LoVo (cell line): ENCODE measurements at regions not wholly inside any gene's neighbourhood (a gene's known extent, or its start where the extent isn't known, plus 50 kb on each side); places are given as distances from the start of the nearest gene placed in this dataset.
"Not testable (repeated sequence)": the region's sequence is repeated elsewhere in the genome, so short reads cannot be mapped to it uniquely, and the experiment has no call there.

Source experiments
- DNase-seq: peaks from one replicate; pipeline ENCODE4 v3.0.0-alpha.2; 2016; ENCODE audit warnings: low spot score

DNA sequence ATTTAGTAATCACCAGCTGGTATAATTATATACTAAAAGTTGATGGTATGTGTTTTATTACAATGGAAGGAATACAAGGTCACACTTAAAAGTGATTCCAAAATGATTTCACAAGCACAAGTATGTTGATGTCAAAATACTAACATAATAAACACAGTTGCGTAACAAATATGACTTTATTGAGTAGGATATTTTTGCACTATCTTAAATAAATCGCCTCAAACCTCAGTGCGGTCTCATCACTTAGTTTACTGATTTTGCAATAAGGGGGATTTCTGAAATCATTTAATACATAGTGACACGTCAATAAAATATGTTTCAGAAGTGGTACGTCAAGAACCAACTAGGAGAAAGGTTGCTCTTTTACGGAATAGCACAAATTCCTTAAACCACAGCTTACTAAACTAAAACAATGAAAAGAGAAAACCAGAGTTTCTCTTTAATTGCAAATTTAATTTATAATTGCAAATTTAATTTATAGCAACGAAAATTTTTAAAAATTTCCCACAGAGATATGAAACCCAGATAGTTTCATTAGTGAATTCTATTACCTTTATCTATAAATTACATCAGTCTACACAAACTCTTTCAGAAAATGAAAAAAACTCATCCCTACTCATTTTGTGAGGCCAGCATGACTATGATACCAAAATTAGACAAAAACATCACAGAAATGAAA is 304.0 kb upstream of the REG3G start:
- no peak for DNase-seq

DNA sequence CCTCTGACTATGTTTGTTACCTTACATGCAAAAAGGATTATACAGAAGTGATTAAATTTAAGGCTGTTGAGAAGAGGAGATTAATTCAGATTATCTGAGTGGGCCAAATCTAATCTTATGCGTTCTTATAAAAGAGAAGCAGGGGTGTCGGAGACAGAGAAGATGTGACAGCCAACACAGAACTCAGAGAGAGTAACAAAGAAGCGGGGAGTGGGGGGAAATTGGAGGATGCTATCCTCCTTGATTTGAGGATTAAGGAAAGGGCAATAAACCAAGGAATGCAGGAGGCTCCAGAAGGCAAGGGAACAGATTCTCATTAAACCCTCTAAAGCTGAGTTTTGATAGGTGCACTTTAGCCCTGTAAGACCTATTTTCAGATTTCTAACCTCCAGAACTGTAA is 291.3 kb upstream of the REG3G start:
- DNase-seq: no peak

- no peak for DNase-seq
Observed at GRCh38 chr2:78739282-78739681, 286.2 kb upstream of the REG3G start.

GRCh38 chr2:78749638-78750037 is 275.9 kb upstream of the REG3G start:
- no peak for DNase-seq

- no peak for DNase-seq
Observed at GRCh38 chr2:78750219-78750618, 275.3 kb upstream of the REG3G start.

- DNase-seq: no peak
Observed at GRCh38 chr2:78754930-78755329, 270.6 kb upstream of the REG3G start.

- no peak for DNase-seq
Observed at GRCh38 chr2:78757191-78757590, 268.3 kb upstream of the REG3G start.

DNA sequence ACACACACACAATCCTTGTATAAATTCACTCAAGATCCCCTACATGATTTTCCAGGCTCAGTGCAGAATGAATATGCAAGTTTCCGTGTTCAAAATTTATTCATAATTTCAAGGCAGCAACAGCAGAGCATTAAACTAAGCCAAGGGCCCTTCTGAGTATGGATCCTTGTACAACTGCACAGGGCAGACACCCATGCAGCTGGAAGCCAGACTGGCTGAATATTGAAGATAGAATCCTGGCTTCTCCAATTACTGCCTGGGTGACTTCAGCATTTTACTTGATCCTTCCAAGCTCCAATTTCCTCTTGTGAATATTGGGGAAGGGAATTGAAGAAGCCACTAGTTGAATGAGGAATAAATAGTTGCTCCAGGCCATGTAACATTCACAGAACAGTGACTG is 267.9 kb upstream of the REG3G start:
- no peak for DNase-seq

DNA sequence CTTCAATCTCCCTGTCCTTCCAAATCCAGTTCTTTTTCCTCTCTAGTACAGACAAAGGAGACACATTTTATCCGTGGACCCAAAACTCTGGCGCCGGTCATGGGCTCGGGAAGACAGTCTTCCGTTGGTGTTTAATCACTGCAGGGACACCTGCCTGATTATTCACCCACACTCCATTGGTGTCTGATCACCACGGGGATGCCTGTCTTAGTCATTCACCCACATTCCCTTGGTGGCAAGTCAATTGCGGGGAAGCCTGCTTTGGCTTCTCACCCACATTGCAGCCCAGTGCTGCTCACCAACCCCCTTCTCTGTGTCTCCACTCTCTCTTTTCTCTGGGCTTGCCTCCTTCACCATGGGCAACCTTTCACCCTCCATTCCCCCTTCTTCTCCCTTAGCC is 266.7 kb upstream of the REG3G start:
- not testable (repeated sequence) for DNase-seq

DNA sequence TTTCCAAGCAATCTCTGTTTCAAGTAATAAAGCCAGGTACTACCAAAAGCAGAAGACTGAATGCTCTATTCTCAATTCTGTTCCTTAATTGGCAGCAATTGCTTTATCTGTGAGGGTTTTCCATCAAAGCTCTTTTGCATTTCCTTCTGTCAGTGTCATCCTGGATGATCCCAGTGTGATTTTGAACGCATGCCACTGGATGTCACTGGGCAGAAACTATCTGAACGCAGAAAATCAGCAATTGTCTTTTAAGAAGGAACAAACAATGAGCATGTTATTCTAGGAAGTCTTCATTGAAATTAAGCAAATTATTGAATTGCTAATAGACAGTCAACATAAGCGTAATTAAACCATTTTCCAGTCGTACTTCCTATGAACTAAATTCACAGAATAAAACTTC is 259.0 kb upstream of the REG3G start:
- DNase-seq: no peak

GRCh38 chr2:78768016-78768415 is 257.5 kb upstream of the REG3G start:
- DNase-seq: no peak

- DNase-seq: no peak
Observed at GRCh38 chr2:78775291-78775690, 250.2 kb upstream of the REG3G start.

- no peak for DNase-seq
Observed at GRCh38 chr2:78778756-78779510, 246.6 kb upstream of the REG3G start.

DNA sequence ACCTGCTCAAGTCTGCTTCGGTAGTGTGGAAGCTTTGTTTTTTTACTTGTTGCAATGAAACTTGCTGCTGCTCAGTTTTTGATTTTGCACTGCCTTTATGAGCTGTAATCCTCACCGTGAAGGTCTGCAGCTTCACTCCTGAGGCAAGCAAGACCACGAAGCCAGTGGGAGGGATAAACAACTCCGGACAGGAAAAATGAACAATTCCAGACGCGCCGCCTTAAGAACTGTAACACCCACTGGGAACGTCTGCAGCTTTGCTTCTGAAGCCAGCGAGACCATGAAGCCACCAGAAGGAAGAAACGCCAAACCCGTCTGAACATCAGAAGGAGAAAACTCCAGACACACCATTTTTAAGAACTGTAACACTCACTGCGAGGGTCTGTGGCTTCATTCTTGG is 245.7 kb upstream of the REG3G start:
- no peak for DNase-seq

DNA sequence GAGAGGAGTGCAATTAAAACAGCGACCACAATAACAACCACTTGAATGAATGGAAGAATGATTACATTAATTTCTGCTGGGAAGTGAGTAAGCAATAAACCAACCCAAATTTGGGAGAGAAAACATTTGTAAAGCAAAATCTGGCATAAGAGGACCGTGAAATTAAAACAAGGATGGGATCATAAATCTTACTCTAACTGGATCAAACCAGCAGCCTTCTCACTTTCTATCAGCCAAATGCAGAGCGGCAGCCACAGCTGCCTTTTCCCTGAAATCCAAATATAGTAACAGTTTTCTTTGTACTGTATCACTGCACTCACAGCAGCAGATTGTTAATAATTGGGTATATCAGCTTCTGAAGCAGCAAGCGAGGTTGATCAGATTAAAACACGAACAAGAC is 245.2 kb upstream of the REG3G start:
- DNase-seq: no peak

DNA sequence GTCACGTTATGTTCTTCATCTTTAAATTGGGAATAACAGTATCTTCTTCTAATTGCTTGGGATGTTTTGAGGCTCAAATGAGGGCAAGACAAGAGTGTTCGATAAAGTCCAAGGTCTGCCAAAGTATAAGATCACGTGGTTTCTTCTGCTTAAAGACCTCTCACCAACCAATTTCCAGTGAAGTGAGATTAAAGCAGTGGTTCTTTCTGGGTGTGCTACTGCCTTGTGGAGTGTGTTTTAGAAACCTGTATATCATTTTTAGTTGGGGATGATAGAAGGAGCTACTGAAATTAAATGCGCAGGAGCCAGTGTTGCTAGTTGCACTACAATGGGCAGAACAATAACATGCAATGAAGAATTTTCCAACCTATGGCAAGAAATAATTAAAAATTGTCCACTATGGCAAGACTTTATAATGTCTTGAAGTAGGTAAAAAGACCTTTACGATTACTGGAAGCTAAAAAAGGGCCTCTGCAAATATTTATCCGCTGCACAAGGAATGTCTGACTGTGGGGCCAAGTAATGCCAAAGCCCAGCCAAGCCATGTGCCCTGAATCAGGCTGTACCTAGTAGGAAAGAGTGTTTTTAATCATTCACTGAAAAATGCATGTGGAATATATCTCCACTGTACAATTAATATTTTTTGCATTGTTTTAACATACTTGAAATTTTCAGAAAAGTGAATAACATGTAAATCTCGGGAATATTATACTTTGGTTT is 244.5 kb upstream of the REG3G start:
- no peak for DNase-seq

- DNase-seq: no peak
Observed at GRCh38 chr2:78782196-78782595, 243.3 kb upstream of the REG3G start.

GRCh38 chr2:78811955-78812610 is 213.4 kb upstream of the REG3G start:
- DNase-seq: no peak

DNA sequence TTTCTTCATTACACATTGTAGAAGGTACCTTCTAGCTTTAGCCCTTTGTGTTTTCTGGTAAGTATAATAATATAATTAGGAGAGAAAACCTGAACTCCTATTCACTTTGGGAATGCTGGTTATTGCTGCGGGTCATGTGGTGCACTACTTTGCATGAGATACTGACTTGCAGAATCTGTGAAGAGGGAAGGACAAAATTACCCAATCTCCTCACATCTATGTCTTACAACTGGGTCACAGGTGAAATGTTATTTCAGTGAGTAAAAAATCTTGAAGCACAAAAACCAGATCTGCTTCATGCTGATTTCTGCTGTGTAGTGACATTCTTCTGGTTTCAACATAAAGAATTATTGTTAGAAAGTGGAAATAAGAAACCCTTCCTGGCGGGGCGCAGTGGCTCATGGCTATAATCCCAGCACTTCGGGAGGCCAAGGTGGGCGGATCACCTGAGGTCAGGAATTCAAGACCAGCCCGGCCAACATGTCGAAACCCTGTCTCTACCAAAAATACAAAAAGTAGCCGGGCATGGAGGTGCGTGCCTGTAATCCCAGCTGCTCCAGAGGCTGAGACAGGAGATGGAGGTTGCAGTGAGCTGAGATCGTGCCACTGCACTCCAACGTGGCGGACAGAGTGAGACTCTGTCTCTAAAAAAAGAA is 211.0 kb upstream of the REG3G start:
- DNase-seq: no peak

- no peak for DNase-seq
Observed at GRCh38 chr2:78817430-78817829, 208.1 kb upstream of the REG3G start.

- no peak for DNase-seq
Observed at GRCh38 chr2:78832481-78832880, 193.0 kb upstream of the REG3G start.

DNA sequence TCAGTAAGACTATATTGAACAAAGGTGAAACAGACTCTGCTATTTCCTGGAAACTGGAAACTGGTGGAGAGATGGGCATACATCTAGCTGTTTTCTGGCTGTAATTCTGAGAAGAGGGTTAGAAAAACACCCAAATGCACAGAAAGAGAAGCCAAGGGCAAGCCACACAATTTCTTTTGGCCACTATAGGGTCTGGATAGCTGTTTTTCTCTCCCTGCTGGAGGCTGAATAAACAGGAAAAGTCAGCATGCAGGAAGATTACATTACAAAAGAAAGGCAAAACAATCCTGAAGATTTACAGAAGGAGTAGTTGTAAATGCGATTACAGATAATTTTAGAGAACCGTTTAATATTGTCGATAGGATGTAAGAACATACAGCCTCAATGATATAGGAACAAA is 186.2 kb upstream of the REG3G start:
- no peak for DNase-seq
